ENCODE measurements at regions not wholly inside any gene's neighbourhood (a gene's known extent, or its start where the extent isn't known, plus 50 kb on each side); places are given as distances from the start of the nearest gene placed in this dataset.
A peak's percentile ranks its signal among the peaks of the same experiment; 100 is the strongest.
"Not testable (repeated sequence)": the region's sequence is repeated elsewhere in the genome, so short reads cannot be mapped to it uniquely, and the experiment has no call there.

DNA sequence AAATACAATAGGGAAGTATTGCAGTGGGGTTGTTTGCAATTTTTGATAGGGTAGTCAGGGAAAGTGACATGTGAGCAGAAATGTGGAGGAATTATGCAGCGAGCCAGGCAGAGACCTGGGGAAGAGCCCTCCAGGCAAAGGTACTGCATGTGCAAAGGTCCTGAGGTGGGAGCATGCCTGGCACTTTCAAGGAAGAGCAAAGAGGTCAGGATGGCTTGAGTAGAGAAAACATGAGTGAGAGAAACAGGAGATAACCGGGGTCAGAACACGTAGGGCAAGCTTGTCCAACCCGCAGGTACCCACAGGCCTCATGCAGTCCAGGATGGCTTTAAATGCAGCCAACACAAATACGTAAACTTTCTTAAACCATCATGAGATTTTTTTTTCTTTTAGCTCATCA lies 71.0 kb downstream of the COQ2 start:
- intact Hi-C loops (cut with DNase I), result no loop called here
- no peak for DNase-seq (ENCODE audit: low spot score)

DNA sequence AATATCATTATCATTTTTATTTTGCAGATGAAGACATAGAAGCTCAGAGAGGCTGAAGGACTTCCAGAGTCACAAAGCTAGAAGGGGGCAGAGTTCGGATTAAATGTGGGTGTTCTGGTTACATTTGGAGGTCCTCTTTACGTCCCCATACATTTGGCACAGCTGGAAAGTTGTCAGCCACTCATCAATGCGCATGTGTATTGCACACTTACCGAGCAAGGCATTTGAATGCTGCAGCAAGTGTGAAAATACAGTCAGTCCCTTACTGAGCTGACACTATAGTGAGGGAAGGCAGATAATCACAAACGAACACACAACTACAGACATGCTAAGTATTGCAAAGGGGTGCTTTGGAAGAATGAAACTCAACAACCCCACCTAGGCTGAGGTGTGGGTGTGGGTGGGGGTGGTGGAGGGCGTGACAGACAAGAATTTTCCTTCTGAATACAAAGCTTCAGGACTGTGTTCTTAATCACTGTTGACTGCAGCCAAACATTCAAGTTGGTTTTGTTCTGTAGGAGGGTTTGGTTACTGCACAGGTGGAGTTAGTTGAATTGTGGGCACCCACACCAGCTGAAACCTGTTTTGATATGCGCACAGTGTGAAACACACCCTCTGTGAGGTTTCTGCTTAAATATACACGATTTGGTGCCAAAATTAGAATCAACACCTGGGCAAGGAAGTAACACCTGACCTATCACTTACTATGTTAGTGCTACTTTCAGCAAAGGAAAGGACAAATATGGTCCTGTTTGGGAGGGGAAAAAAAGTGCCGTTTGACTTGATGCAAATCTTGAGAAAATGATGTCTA lies 72.4 kb downstream of the COQ2 start:
- DNase-seq (ENCODE audit: low spot score), result no peak
- intact Hi-C loops (cut with DNase I), result no loop called here

DNA sequence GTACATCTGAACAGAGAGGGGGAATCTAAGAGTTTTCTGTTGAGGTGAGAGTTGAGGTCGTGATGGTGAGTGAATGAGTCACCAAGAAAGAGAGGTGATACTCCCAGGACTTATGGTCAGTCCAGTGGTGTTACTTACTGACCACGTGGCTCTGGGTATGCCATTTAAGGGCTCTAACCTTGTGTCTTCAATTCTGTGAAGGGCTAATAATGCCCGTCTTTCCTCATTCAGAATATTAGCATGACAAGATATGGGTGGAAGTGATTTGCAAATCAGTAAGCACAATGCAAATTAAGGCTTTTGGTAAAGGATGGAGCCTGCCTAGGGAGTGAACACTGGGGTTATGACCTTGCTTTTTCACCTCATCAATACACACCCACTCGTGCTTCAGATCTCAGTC lies 75.2 kb downstream of the COQ2 start:
- intact Hi-C loops (cut with DNase I), result no loop called here

DNA sequence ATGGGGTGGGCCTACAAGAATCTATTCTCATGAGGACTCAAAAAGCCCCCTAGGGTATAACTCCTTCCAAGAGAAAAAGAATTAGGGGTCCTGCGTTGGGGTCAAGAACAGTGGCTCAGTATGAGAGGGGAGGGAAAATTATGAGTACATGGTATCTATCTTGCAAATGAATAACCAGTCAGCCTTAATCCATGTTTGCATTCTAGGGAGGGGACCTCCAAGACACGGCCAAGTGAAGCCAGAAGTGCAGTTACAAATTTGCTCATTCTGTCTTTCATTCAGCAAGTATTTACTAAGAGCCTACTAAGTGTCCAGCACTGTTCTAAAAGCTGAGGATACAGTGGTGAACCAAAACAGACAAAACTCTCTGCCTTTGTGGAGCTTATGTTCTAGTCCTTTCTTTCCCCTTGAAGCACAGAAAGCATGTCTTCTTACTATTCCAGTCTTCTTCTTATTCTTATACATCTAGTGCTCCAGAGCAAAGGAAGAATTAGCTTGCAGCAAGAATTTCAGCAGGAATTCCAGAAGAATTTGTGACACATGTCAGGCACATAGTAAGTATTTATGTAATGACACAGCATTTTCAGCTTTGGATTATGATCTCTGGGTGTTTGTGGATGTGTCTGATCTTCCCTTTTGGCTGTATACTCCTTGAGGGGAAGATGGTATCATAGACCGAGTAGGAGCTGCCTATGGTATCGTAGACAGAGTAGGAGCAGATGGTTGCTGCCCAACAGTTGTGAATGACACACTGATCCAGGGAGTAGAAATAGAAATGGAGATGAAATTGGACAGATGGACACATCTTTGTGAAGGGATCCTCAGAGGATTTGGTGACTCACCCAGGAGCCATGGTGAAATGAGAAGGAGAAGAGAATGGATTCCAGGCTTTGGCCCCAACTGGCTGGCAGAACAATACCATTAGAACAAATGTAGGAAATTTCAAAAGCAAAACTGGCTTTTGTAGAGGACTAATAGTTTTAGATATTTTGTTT lies 75.9 kb downstream of the COQ2 start:
- intact Hi-C loops (cut with DNase I), result no loop called here

More for the DNA sequence above, 75.2 kb downstream of the COQ2 start:
- no peak for DNase-seq (ENCODE audit: low spot score)

DNA sequence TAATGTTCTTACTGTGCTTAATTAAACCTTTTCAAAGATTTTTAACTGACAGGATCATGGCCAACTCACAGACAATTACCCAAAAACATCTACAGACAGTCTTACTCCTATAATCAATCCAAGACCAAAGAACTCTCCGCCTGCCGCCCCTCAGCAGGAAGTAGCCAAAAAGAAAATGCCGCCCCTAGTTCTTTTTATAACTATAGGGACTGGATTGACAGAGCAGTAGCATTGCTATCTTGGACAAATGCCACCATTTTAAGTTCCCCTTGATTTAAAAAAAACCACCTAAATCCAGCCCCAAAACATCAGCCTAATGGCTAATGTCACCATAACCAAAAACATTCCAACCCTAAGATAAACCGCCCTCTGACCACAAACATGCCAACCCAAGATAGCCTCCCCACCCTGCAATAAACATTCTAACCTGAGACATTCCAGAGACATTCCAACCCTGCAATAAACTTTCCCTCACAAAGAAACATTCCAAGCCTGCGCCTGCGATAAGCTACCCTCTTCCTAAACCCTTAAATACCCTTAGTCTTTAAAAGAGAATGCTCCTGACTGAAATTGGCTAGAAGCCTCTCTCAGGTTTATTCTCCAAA lies 77.0 kb downstream of the COQ2 start:
- intact Hi-C loops (cut with DNase I), result no loop called here
- no peak for DNase-seq (ENCODE audit: low spot score)

More for the DNA sequence above, 75.9 kb downstream of the COQ2 start:
- no peak for DNase-seq (ENCODE audit: low spot score)

DNA sequence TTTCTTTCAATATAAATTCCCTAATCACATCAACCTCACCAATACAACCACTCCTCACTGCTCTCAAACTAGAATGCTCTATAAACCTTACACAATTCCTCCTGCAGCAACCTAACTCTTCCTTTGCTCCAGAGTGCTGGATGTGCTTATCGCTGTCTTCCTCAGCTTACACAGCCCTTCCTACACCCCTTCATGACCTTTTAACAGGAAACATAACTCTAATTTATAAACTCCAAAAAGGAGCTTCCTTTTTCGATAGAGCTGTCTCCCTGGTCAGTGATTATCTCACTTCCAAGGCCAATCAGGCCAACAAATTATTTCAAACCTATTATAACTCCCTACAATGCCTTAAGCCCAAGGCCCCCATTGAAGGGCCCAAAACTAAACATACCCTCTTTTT lies 78.8 kb downstream of the COQ2 start:
- intact Hi-C loops (cut with DNase I), result no loop called here
- no peak for DNase-seq (ENCODE audit: low spot score)

DNA sequence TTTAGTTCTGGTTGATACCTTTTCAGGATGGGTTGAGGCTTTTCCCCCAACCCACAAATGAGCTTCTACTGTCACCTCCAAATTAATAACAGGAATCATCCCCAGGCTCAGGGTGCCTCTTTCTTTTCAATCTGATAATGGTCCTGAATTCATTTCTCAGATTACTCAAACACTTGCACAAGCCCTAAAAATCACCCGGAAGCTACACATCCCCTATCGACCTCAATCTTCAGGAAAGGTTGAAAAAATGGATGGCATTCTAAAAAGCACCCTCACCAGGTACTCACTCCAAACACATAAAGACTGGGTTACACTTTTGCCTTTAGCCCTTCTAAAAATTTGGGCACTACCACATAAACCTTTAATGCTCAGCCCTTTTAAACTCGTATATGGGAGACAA lies 79.9 kb downstream of the COQ2 start:
- DNase-seq (ENCODE audit: low spot score), result no peak
- intact Hi-C loops (cut with DNase I), result no loop called here

DNA sequence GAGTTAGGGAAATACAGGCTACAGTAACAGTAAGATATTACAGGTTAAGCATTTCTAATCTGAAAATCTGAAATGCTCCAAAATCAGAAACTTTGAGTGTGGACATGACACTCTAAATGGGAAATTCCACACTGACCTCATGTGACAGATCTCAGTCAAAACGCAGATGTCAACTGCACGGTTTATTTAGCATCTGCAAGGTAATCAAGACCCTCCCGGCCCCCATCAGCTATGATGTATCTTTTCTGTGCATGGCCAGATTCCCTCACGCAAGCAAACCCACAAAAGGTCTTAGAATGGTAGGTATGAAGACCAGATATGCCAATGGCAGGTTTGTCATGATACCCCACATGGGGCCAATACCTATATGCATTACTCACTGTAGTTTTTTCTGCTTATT lies 82.8 kb downstream of the COQ2 start:
- intact Hi-C loops (cut with DNase I), result no loop called here
- DNase-seq (ENCODE audit: low spot score), result no peak

DNA sequence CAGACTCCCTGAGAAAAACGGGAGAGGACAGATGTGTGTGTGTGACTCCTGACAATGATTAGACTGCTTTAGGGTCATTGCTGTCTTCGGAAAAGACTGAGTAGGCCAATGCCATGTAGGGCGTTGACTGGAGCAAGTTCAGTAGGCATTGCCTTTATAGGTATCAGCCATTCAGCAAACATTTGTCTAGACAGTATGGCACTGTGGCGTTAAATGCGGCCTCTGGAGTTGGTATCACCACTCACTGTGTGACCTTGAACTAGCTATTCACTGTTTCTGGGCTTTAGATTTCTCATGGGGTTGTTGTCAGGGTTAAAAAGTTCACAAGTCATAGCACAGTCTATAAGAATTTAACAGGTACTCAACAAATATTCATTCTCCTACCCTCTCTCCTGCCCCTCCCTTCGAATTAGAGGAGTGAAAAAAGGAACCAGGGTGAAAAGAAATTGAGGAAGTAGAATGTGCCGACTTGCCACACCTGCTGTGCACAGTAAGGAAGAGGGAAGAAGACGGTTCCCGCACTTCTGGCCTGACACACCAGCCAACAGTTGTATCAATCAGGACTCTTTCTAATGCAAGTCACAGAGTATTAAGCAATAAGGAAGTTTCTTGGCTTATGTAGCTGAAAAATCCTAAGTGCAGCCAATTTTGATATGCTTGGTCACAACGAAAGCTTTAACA lies 83.2 kb upstream of the PLAC8 start:
- intact Hi-C loops (cut with DNase I), result no loop called here
- DNase-seq (ENCODE audit: low spot score), result peak; percentile 81

DNA sequence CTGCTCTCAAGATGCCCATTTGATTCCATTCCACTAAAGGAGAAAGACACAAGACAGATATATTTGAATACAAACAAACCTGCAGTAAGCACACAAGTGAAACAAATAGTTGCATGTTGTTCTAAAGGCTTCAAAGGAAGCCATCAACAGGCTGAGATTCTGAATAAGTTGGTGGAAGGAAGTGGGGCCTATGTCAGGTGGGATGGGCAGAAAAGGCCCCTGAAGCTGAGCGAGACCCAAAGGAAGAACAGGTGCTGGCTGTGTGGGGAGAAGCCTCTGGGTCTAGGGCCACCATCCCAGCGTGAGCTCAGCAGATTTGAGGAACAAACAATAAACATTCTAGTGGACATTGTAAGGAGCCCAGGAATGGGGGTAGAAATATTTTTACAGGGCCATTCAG lies 82.4 kb upstream of the PLAC8 start:
- DNase-seq (ENCODE audit: low spot score), result no peak
- intact Hi-C loops (cut with DNase I), result no loop called here

DNA sequence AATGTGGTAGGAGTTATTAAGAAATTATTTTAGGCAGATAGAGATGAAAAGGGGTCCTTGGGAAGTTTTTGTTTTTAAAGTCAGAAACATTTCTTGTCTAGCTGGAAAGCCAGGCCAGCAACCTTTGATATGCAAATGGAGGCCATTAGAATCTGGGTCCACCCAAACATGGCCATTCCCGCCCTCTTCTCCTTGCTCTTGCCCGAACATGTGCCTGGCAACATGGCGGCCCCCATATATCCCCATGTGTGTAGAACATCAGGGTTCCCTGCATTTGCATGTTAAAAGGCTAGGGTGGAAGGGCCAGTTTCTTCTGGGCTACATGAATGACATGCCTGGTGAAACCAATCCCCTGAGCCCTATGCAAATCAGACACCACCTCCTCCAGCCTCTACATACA lies 80.7 kb upstream of the PLAC8 start:
- intact Hi-C loops (cut with DNase I), result no loop called here

DNA sequence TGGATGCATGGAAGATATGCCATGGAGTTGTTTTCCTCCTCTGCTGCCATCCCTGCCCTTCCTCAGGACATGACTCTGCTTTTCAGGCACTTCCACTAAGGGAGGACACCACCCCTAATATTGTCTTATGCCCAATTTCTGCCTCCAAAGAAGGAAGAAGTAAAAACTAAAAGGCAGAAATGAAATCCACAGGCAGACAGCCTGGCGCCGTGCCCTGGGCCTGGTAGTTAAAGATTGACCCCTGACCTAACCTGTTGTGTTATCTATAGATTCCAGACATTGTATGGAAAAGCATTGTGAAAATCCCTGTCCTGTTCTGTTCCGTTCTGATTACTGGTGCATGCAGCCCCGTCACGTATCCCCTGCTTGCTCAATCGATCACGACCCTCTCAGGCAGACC lies 80.1 kb upstream of the PLAC8 start:
- DNase-seq (ENCODE audit: low spot score); intact Hi-C loops (cut with DNase I): not testable (repeated sequence)

More for the DNA sequence above, 80.7 kb upstream of the PLAC8 start:
- DNase-seq (ENCODE audit: low spot score), result no peak

DNA sequence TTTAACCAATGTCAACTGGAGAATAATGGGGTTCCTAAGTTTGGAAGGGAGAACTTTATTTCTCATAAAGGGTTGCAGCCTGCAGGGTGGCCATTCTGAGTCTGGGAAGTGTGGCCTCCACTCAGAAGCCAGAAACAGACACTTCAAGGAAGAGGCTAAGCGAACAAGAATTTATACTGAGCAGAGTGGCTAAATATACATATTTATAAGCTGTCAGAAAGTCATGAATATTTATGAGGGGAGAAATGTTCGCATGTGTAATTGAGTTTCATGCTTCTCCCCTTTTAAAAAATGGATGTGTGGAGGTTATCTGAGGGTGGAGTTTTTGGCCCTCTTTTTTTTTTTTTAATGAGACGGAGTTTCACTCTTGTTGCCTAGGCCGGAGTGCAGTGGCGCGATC lies 78.1 kb upstream of the PLAC8 start:
- no peak for DNase-seq (ENCODE audit: low spot score)

DNA sequence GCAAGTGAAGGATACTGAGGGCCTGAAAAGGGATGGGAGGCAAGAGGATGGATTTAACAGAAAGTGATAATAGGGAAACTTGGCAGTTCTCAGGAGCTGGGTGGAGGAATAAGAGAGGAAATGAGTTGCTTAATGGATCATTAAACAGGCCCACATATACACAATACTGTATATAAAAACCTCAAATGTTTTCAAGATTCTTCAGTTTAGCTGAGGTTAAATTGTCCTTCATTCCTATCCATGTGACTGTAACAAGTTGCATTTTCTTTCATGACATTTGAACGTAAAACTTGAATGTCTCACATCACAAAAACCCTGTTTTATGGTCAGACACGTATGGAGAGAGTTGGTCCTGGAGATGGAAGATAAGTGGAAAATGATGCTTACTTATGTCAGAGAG lies 76.5 kb upstream of the PLAC8 start:
- DNase-seq (ENCODE audit: low spot score), result no peak
- intact Hi-C loops (cut with DNase I), result no loop called here

More for the DNA sequence above, 78.1 kb upstream of the PLAC8 start:
- intact Hi-C loops (cut with DNase I), result no loop called here

DNA sequence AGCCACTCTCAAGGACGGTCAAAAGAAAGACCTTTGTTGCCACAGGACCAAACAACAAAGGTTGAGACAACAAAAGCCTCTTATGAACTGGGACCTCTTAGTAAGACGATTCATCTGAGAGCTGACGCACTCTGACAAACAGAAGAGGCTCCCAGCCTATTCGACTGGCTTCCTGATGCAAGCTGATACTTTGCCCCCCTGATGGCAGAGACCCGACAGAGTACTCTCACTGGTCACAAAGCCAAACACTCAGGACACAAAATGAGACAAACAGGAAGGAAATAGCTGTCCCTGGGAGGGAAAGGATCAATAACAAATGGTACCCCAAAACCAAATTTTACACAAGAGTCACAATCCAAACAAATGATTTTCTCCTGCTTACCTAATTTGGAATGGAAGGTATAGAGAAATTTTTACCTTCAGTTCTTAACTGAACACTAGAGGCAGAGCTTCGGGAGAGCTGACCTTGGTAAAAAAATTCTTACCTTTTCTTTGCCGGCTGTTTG lies 75.2 kb upstream of the PLAC8 start:
- intact Hi-C loops (cut with DNase I), result no loop called here
- DNase-seq (ENCODE audit: low spot score), result no peak

DNA sequence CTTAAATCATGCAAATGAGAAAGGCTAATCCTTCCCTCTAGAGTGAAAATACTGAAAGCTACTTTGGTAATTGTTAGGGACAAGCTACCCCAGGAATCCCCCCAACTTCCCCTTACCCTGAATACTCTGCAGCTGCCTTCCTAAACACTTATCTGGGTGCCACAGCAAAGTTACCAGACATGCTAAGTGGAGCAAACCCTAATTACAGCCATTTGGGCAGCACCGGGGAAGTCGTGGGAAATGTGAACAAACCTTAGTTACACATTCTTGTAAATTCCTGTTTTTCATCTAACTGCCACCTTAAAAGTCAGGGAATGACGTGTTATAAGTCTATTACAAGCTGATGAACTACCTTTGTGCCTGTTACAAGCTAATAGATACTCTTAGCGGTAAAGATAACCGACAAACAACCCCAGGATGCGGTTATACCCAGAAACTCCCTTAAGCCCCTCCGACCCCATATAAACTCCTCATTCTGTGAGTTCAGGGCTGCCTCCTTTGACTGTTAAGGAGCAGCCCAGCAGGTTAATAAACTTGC lies 66.0 kb upstream of the PLAC8 start:
- intact Hi-C loops (cut with DNase I), result no loop called here
- DNase-seq (ENCODE audit: low spot score), result no peak

DNA sequence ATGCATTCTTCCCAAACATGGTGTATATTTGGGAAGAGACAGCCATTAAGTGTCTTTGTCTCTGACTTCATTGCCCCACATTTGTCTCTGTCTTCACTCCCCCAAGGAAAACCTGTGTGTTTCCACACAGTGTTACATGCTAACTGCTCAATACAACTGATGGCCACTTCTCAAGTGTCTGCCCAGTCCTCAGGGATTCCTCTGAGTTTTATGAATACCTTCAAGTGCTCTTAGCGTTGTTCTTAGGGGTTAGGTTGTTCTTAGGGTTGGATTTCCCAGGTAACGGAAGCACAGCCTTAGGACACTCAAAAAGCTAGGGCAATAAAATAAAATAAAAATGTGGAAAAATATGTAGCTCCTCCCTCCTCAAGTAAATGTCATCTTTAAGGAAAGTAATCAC lies 64.7 kb upstream of the PLAC8 start:
- no peak for DNase-seq (ENCODE audit: low spot score)
- intact Hi-C loops (cut with DNase I), result no loop called here

DNA sequence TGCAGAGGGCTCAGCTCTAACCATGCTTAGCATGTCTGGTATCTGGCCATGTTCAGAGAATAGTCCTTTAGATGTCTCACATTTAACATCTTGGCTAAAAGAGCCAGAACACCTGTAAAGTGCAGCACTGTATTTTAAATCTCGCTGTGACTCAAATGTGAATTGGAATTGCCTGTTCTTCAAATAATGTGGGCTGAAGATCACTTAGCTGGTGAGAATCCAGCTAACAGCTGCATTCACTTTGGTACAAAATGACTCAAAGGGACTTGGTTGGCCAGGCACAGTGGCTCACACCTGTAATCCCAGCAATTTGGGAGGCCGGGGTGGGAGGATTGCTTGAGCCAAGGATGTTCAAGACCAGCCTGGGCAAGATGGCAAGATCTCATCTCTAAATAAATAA lies 63.5 kb upstream of the PLAC8 start:
- no peak for DNase-seq (ENCODE audit: low spot score)
- intact Hi-C loops (cut with DNase I), result no loop called here

DNA sequence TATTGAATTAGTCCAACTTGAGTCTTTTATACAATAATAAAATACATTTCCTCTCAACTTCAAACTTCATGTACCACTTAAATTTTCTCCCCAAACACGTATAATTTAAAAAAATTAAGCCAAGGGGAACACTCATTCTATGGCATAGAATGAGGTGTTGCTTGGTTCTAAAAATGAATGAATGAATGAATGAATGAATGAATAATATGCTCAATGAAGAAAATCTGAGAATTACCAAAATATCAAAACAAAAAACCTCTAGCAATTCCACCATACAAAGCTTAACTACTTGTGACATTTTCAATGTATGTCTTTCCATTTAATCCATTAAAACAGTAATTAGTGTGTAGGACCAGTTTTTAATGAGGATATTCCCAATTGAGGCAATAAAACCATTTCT lies 62.7 kb upstream of the PLAC8 start:
- intact Hi-C loops (cut with DNase I), result no loop called here
- no peak for DNase-seq (ENCODE audit: low spot score)
